PC-3 (cell line): ENCODE measurements at regions not wholly inside any gene's neighbourhood (a gene's known extent, or its start where the extent isn't known, plus 50 kb on each side); places are given as distances from the start of the nearest gene placed in this dataset.

ENCODE experiments used
- ATAC-seq: fragments of 200-7000 bp; cut with Tn5 transposase; 2 replicates; pipeline ENCODE4 v1.9.1; 2020; ENCODE audit warnings: mild to moderate bottlenecking, moderate library complexity
- BruUV-seq: library from RNA; stranded (reverse); fragments of 400-500 nt; replicated peaks from 2 replicates; lab custom pipeline; 2021; lab: Mats Ljungman, UMichigan
- CTCF ChIA-PET: fragments of 300-600 bp; sonication (Branson Sonifier 250); formaldehyde crosslinking; loops from one replicate; lab custom pipeline; 2022; ENCODE audit warnings: antibody characterized with exemption; lab: Charles Lee
- POLR2A ChIA-PET: fragments of 300-600 bp; sonication (Branson Sonifier 250); formaldehyde crosslinking; loops from one replicate; lab custom pipeline; 2022; ENCODE audit warnings: antibody characterized with exemption; ENCODE audit not compliant: unreplicated experiment; lab: Charles Lee
- DNase-seq: peaks from one replicate; pipeline ENCODE4 v3.0.0-alpha.2; 2015
- H2AFZ ChIP-seq: fragments of 300-600 bp; sonication (generic); 2 replicates; pipeline ENCODE4 v1.6.0; 2016; ENCODE audit warnings: antibody characterized with exemption, low read length
- H3F3A ChIP-seq: fragments of 300-600 bp; sonication (generic); one replicate; pipeline ENCODE4 v1.6.0; 2017; ENCODE audit warnings: antibody characterized with exemption, low read length, control low read depth, mild to moderate bottlenecking; ENCODE audit not compliant: unreplicated experiment
- H3K27ac ChIP-seq: fragments of 300-600 bp; sonication (generic); 2 replicates; pipeline ENCODE4 v1.5.1; 2016; ENCODE audit warnings: mild to moderate bottlenecking, low read length
- H3K27me3 ChIP-seq: fragments of 300-600 bp; sonication (generic); 2 replicates; pipeline ENCODE4 v1.6.1; 2016; ENCODE audit warnings: low read length, mixed read lengths
- H3K36me3 ChIP-seq: fragments of 300-600 bp; sonication (generic); 2 replicates; pipeline ENCODE4 v1.6.1; 2016; ENCODE audit warnings: low read depth, mixed run types, low read length, mixed read lengths
- H3K4me1 ChIP-seq: fragments of 300-600 bp; sonication (generic); 2 replicates; pipeline ENCODE4 v1.5.1; 2016; ENCODE audit warnings: low read length; ENCODE audit not compliant: insufficient read depth
- H3K4me2 ChIP-seq: fragments of 300-600 bp; sonication (generic); 2 replicates; pipeline ENCODE4 v1.6.0; 2016; ENCODE audit warnings: low read length
- H3K4me3 ChIP-seq: fragments of 300-600 bp; sonication (generic); 2 replicates; pipeline ENCODE4 v1.5.1; 2016; ENCODE audit warnings: mild to moderate bottlenecking, low read length, mixed read lengths
- H3K79me2 ChIP-seq: fragments of 300-600 bp; sonication (generic); 2 replicates; pipeline ENCODE4 v1.6.1; 2017; ENCODE audit warnings: low read length, mixed read lengths
- H3K9ac ChIP-seq: fragments of 300-600 bp; sonication (generic); 2 replicates; pipeline ENCODE4 v1.6.0; 2016; ENCODE audit warnings: mild to moderate bottlenecking, low read length
- H3K9me2 ChIP-seq: fragments of 300-600 bp; sonication (generic); replicated peaks from 2 replicates; pipeline ENCODE4 v1.6.1; 2016; ENCODE audit warnings: mixed run types, low read length, mixed read lengths
- H3K9me3 ChIP-seq: fragments of 300-600 bp; sonication (generic); 2 replicates; pipeline ENCODE4 v1.6.1; 2016; ENCODE audit warnings: low read length, mixed read lengths
- H4K20me1 ChIP-seq: fragments of 300-600 bp; sonication (generic); 2 replicates; pipeline ENCODE4 v1.6.1; 2016; ENCODE audit warnings: low read length, mixed read lengths
- EZH2 ChIP-seq: fragments of 300-600 bp; sonication (generic); IDR thresholded peaks from one replicate; pipeline ENCODE4 v1.6.1; 2017; ENCODE audit warnings: antibody characterized with exemption, mild to moderate bottlenecking, low read length; ENCODE audit not compliant: unreplicated experiment
- EZH2phosphoT487 ChIP-seq: fragments of 300-600 bp; sonication (generic); IDR thresholded peaks from 2 replicates; pipeline ENCODE4 v1.6.1; 2018; ENCODE audit warnings: mild to moderate bottlenecking, antibody characterized with exemption, low read length, borderline replicate concordance
- intact Hi-C: fragments of 100-400 bp; cut with micrococcal nuclease; formaldehyde crosslinking; loops from 2 replicates; pipeline ENCODE4 v1.9.0; 2023
- TF ChIP-seq, protein P1 (sequence below): fragments of 300-600 bp; sonication (generic); conservative IDR thresholded peaks from 2 replicates; pipeline ENCODE4 v1.5.1; 2017; ENCODE audit warnings: antibody characterized with exemption, low read depth, mild to moderate bottlenecking, low read length

DNA sequence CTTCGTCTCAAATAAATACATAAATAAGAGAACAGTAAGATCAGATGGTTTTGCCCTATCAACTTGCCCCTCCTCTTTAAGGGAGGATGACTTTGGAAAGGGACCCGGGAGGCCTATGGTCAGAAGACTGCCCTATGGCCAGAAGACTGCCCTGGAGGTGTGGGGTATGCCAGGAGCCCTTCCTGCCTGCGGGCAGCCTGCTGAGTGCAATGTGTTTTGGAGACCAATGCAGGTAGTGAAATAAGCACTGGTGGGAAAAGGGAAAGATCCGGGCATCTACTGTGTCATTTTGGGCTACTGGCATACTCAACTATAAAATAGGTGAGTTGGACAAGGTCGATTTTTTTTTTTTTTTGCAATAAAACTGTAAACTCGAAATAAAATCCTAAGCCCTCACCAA, 129.8 kb upstream of the SLC34A2 start:
- ChIA-PET POLR2A (no interaction called here), CTCF (no interaction called here)
- no peak overlapping the region for H2AFZ ChIP-seq
- no TSS peak for BruUV-seq
- no peak overlapping the region for H3K4me3 ChIP-seq
- no peaks in the 10 kb centered on the region for H3K9me3 ChIP-seq
- H3K9ac ChIP-seq = no peak overlapping the region
- H3K79me2 ChIP-seq = no peaks in the 10 kb centered on the region
- H4K20me1 ChIP-seq = no peaks in the 10 kb centered on the region
- no peak overlapping the region for H3K4me2 ChIP-seq
- ATAC-seq = no peak
- no peak overlapping the region for H3K27ac ChIP-seq
- no peaks in the 10 kb centered on the region for H3K27me3 ChIP-seq
- DNase-seq = no peak
- H3K36me3 ChIP-seq = no peaks in the 10 kb centered on the region
- TF ChIP-seq, protein P1, sequence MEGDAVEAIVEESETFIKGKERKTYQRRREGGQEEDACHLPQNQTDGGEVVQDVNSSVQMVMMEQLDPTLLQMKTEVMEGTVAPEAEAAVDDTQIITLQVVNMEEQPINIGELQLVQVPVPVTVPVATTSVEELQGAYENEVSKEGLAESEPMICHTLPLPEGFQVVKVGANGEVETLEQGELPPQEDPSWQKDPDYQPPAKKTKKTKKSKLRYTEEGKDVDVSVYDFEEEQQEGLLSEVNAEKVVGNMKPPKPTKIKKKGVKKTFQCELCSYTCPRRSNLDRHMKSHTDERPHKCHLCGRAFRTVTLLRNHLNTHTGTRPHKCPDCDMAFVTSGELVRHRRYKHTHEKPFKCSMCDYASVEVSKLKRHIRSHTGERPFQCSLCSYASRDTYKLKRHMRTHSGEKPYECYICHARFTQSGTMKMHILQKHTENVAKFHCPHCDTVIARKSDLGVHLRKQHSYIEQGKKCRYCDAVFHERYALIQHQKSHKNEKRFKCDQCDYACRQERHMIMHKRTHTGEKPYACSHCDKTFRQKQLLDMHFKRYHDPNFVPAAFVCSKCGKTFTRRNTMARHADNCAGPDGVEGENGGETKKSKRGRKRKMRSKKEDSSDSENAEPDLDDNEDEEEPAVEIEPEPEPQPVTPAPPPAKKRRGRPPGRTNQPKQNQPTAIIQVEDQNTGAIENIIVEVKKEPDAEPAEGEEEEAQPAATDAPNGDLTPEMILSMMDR = no peak
- TF ChIP-seq EZH2 = no peak
- no peak for TF ChIP-seq EZH2phosphoT487
- H3F3A ChIP-seq = no peaks in the 10 kb centered on the region
- no peaks in the 10 kb centered on the region for H3K9me2 ChIP-seq
- peaks cover 8% of the 10 kb centered on the region; the same call in 1 of the 2 replicates for H3K4me1 ChIP-seq
- intact Hi-C loops = no loop called here

DNA sequence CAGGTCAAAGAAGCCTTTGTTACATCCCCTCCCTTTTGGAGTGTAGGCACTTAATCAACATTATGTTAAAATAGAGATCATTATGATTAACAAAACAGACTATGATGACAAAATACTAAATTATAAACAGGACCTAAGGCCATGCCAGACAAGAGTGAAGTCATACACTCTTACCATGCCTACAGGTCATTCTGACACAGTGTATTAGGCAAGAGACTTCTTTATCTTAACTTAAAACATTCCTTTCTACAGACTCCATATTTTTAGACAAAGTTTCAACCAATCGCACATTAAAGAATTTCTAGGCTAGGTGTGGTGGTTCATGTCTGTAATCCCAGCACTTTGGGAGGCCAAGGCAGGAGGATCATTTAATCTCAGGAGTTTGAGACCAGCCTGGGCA, 128.6 kb upstream of the SLC34A2 start:
- DNase-seq (no peak), ATAC-seq (no peak)
- Histone ChIP-seq H3K4me3 (no peak overlapping the region), H3F3A (no peaks in the 10 kb centered on the region), H4K20me1 (no peaks in the 10 kb centered on the region), H3K9me3 (no peaks in the 10 kb centered on the region), H3K9ac (no peak overlapping the region), H3K36me3 (no peaks in the 10 kb centered on the region), H3K27ac (no peak overlapping the region), H2AFZ (no peak overlapping the region), H3K4me2 (no peak overlapping the region), H3K9me2 (no peaks in the 10 kb centered on the region), H3K79me2 (no peaks in the 10 kb centered on the region), H3K27me3 (no peaks in the 10 kb centered on the region), H3K4me1 (peaks cover 8% of the 10 kb centered on the region; the same call in 1 of the 2 replicates)
- BruUV-seq = no TSS peak
- POLR2A ChIA-PET = no interaction called here
- TF ChIP-seq, protein P1 = no peak
- TF ChIP-seq EZH2phosphoT487 (no peak), EZH2 (no peak)
- CTCF ChIA-PET = no interaction called here
- intact Hi-C loops = no loop called here

DNA sequence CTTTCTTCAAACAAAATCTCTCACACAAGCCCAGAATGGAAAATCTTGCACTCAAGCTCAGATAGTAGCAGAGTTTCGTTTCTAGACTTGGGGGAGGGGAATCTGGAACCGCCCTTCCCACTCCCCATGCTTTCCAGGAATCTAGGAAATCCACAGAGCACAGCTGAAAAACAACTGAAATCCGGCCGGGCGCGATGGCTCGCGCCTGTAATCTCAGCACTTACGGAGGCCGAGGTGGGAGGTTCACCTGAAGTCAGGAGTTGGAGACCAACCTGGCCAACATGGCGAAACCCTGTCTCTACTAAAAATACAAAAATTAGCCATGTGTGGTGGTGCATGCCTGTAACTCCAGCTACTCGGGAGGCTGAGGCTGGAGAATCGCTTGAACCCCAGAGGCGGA, 127.3 kb upstream of the SLC34A2 start:
- Histone ChIP-seq H3K9me2 (no peaks in the 10 kb centered on the region), H3K36me3 (no peaks in the 10 kb centered on the region), H3K79me2 (no peaks in the 10 kb centered on the region), H3K27me3 (no peaks in the 10 kb centered on the region), H3K9ac (no peak overlapping the region), H3K27ac (no peak overlapping the region), H3K4me2 (no peak overlapping the region), H3K4me1 (peaks cover 4% of the 10 kb centered on the region; the same call in 1 of the 2 replicates), H3K9me3 (no peaks in the 10 kb centered on the region), H3F3A (no peaks in the 10 kb centered on the region), H4K20me1 (no peaks in the 10 kb centered on the region), H2AFZ (no peak overlapping the region), H3K4me3 (no peak overlapping the region)
- ChIA-PET POLR2A (no interaction called here), CTCF (no interaction called here)
- ATAC-seq (no peak), DNase-seq (no peak)
- intact Hi-C loops = no loop called here
- TF ChIP-seq EZH2phosphoT487 (no peak), EZH2 (no peak)
- TF ChIP-seq, protein P1 = no peak
- BruUV-seq = no TSS peak
